ENCODE measurements at regions not wholly inside any gene's neighbourhood (a gene's known extent, or its start where the extent isn't known, plus 50 kb on each side); places are given as distances from the start of the nearest gene placed in this dataset.
A peak's percentile ranks its signal among the peaks of the same experiment; 100 is the strongest.

DNA sequence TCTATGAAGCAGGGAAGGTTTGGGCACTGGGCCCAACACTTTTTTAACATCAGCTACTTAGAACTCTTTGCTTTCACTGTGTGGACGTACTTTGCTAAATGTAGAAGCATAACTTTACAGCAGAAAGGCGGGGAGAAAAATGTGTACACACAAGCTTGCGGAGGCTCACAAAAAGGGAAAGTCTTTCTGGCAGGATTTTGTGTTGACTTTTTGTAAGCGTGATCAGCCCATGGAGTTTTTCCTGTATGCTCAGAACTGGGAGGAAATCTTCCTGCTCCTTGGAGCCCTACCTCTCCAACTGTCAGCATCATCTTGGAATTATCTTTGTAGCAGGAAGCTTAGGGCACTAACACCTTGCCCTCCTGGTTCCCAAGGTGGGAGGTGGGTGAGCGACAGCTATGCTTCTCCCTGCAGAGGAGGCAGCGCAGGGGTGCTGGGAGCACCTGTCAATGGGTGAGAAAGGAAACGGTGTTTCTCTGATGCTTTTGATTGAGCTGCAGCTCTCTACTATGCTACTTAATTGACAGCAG, 321.9 kb downstream of the GADD45G start:
- Histone ChIP-seq H3K4me1 (ENCODE audit: insufficient read depth) (peaks cover 25% of the 10 kb centered on the region), H3K79me2 (no peaks in the 10 kb centered on the region), H3K9me3 (ENCODE audit: low read depth) (no peaks in the 10 kb centered on the region), H3K27me3 (no peaks in the 10 kb centered on the region), H3K36me3 (replicated peaks; ENCODE audit: insufficient read depth, low read depth) (no peaks in the 10 kb centered on the region), H3K9me2 (replicated peaks; ENCODE audit: insufficient read depth) (no peaks in the 10 kb centered on the region), H3K4me3 (no peak overlapping the region), H3K27ac (no peak overlapping the region), H3K4me2 (peak overlapping the region; percentile 22), H4K20me1 (ENCODE audit: insufficient read depth, poor library complexity, severe bottlenecking) (no peaks in the 10 kb centered on the region), H2AFZ (no peak overlapping the region)
- DNase-seq (ENCODE audit: low spot score) = peak; percentile 51
- no peak for TF ChIP-seq EZH2phosphoT487 (IDR thresholded peaks at IDR 0.05; ENCODE audit: low read depth, severe bottlenecking, unreplicated experiment)
- TF ChIP-seq, protein P1, sequence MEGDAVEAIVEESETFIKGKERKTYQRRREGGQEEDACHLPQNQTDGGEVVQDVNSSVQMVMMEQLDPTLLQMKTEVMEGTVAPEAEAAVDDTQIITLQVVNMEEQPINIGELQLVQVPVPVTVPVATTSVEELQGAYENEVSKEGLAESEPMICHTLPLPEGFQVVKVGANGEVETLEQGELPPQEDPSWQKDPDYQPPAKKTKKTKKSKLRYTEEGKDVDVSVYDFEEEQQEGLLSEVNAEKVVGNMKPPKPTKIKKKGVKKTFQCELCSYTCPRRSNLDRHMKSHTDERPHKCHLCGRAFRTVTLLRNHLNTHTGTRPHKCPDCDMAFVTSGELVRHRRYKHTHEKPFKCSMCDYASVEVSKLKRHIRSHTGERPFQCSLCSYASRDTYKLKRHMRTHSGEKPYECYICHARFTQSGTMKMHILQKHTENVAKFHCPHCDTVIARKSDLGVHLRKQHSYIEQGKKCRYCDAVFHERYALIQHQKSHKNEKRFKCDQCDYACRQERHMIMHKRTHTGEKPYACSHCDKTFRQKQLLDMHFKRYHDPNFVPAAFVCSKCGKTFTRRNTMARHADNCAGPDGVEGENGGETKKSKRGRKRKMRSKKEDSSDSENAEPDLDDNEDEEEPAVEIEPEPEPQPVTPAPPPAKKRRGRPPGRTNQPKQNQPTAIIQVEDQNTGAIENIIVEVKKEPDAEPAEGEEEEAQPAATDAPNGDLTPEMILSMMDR (IDR thresholded peaks at IDR 0.05; ENCODE audit: poor library complexity) = no peak
- TF ChIP-seq EZH2 (IDR thresholded peaks at IDR 0.05; ENCODE audit: borderline replicate concordance) = no peak
- WGBS (ENCODE audit: low lambda C conversion rate, missing lambda C conversion rate) = 36% methylated on average over 7 of the region's 7 CpGs

DNA sequence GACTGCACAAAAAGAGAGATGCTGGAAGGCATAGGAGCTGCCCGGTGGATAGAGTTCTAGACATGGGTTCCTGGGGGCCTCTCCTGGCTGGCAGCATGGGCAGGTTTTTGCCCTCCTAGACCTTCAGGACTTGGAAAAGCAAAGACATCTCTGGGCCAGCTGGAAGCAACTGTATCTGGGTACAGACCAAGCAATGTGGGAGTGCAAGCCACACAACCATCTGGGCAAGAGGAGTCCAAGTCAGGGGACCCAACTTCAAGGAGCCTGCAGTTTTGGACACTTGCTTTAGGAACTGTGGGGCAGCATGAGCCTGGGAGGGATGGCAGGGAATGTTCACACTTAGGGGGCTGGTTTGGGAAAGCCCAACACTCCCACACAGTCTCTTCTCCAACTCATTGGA, 323.3 kb downstream of the GADD45G start:
- Histone ChIP-seq H3K79me2 (no peaks in the 10 kb centered on the region), H4K20me1 (ENCODE audit: insufficient read depth, poor library complexity, severe bottlenecking) (no peaks in the 10 kb centered on the region), H3K36me3 (replicated peaks; ENCODE audit: insufficient read depth, low read depth) (no peaks in the 10 kb centered on the region), H3K4me3 (no peak overlapping the region), H3K9me3 (ENCODE audit: low read depth) (no peaks in the 10 kb centered on the region), H3K4me2 (no peak overlapping the region), H3K27ac (no peak overlapping the region), H3K9me2 (replicated peaks; ENCODE audit: insufficient read depth) (no peaks in the 10 kb centered on the region), H2AFZ (no peak overlapping the region), H3K27me3 (no peaks in the 10 kb centered on the region), H3K4me1 (ENCODE audit: insufficient read depth) (peaks cover 25% of the 10 kb centered on the region)
- DNase-seq (ENCODE audit: low spot score) = no peak
- TF ChIP-seq EZH2phosphoT487 (IDR thresholded peaks at IDR 0.05; ENCODE audit: low read depth, severe bottlenecking, unreplicated experiment) = no peak
- no peak for TF ChIP-seq EZH2 (IDR thresholded peaks at IDR 0.05; ENCODE audit: borderline replicate concordance)
- TF ChIP-seq, protein P1 (IDR thresholded peaks at IDR 0.05; ENCODE audit: poor library complexity) = no peak
- WGBS (ENCODE audit: low lambda C conversion rate, missing lambda C conversion rate) = 96% methylated on average over 1 of the region's 1 CpG

DNA sequence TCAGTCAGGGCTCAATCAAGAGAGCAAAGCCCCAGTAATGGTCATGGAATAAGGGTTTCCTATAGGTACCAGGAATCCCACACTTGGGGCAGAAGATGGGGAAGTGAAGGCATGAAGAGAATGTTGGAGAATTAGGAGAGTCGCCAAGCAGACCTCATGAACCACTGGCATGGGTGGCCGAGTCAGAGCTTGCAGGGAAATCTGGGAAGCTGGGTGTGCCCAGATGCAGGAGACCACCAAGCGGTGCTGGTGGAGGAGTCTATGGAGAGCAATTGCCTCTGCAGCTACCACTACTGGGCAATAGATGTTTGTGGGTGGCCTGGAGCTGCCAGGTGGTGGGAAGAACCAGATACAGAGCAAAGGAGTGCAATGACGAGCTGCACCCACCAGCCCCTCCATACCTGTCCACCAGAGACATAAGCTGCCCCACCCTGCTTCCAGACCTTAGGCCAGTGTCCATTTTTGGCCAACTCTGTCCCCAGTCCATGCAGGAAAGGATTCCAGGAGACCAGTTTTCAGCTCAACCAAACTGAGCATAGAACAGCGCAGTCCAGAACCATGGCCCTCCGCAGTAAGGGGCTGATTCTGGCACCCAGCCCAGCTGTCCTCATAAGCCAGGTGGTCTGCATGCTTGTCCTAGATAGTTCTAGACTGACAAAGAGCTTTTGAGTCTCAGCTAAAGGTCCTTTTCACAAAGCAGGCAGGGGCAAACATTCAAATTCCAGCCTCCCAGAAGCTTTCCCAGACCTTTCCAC, 323.9 kb downstream of the GADD45G start:
- no peaks in the 10 kb centered on the region for H3K9me3 ChIP-seq (ENCODE audit: low read depth)
- 95% methylated on average over 6 of the region's 6 CpGs for WGBS (ENCODE audit: low lambda C conversion rate, missing lambda C conversion rate)
- H4K20me1 ChIP-seq (ENCODE audit: insufficient read depth, poor library complexity, severe bottlenecking) = no peaks in the 10 kb centered on the region
- H3K4me3 ChIP-seq = no peak overlapping the region
- H3K27me3 ChIP-seq = no peaks in the 10 kb centered on the region
- no peak overlapping the region for H2AFZ ChIP-seq
- peaks cover 21% of the 10 kb centered on the region for H3K4me1 ChIP-seq (ENCODE audit: insufficient read depth)
- no peaks in the 10 kb centered on the region for H3K9me2 ChIP-seq (replicated peaks; ENCODE audit: insufficient read depth)
- no peak for TF ChIP-seq EZH2phosphoT487 (IDR thresholded peaks at IDR 0.05; ENCODE audit: low read depth, severe bottlenecking, unreplicated experiment)
- TF ChIP-seq, protein P1 (IDR thresholded peaks at IDR 0.05; ENCODE audit: poor library complexity) = no peak
- no peak for TF ChIP-seq EZH2 (IDR thresholded peaks at IDR 0.05; ENCODE audit: borderline replicate concordance)
- DNase-seq (ENCODE audit: low spot score) = no peak
- no peaks in the 10 kb centered on the region for H3K36me3 ChIP-seq (replicated peaks; ENCODE audit: insufficient read depth, low read depth)
- H3K27ac ChIP-seq = no peak overlapping the region
- no peaks in the 10 kb centered on the region for H3K79me2 ChIP-seq
- H3K4me2 ChIP-seq = no peak overlapping the region

All from hepatocyte (in vitro differentiated cells).